Dedifferentiated amniotic fluid mesenchymal stem cell (primary cell): ENCODE measurements at regions not wholly inside any gene's neighbourhood (a gene's known extent, or its start where the extent isn't known, plus 50 kb on each side); places are given as distances from the start of the nearest gene placed in this dataset.

Experiments used
- DNase-seq: peaks from one replicate; pipeline ENCODE4 v3.0.0-alpha.2; 2016; ENCODE audit errors: extremely low spot score

- DNase-seq: no peak
Observed at GRCh38 chr17:71325117-71325516, 795.7 kb upstream of the SOX9 start.

GRCh38 chr17:71325886-71326285 lies 794.9 kb upstream of the SOX9 start:
- DNase-seq: no peak

GRCh38 chr17:71327376-71328059 lies 793.3 kb upstream of the SOX9 start:
- no peak for DNase-seq

GRCh38 chr17:71329310-71330098 lies 791.3 kb upstream of the SOX9 start:
- DNase-seq: no peak

- DNase-seq: no peak
Observed at GRCh38 chr17:71330099-71330375, 790.8 kb upstream of the SOX9 start.

- no peak for DNase-seq
Observed at GRCh38 chr17:71331754-71332325, 789.0 kb upstream of the SOX9 start.

GRCh38 chr17:71334048-71334751 lies 786.6 kb upstream of the SOX9 start:
- DNase-seq: no peak

GRCh38 chr17:71335212-71335611 lies 785.6 kb upstream of the SOX9 start:
- DNase-seq: no peak

GRCh38 chr17:71337938-71338337 lies 782.9 kb upstream of the SOX9 start:
- DNase-seq: no peak

- no peak for DNase-seq
Observed at GRCh38 chr17:71338396-71338795, 782.4 kb upstream of the SOX9 start.

- DNase-seq: no peak
Observed at GRCh38 chr17:71339206-71339605, 781.6 kb upstream of the SOX9 start.

GRCh38 chr17:71342737-71343136 lies 778.1 kb upstream of the SOX9 start:
- no peak for DNase-seq

- DNase-seq: no peak
Observed at GRCh38 chr17:71349908-71350600, 770.8 kb upstream of the SOX9 start.

- DNase-seq: no peak
Observed at GRCh38 chr17:71360301-71360700, 760.5 kb upstream of the SOX9 start.

- no peak for DNase-seq
Observed at GRCh38 chr17:71361656-71362450, 759.0 kb upstream of the SOX9 start.

- no peak for DNase-seq
Observed at GRCh38 chr17:71363661-71364060, 757.2 kb upstream of the SOX9 start.

GRCh38 chr17:71371809-71372208 lies 749.0 kb upstream of the SOX9 start:
- no peak for DNase-seq

- no peak for DNase-seq
Observed at GRCh38 chr17:71375948-71376347, 744.9 kb upstream of the SOX9 start.

GRCh38 chr17:71376933-71377332 lies 743.9 kb upstream of the SOX9 start:
- DNase-seq: no peak

- no peak for DNase-seq
Observed at GRCh38 chr17:71378036-71378435, 742.8 kb upstream of the SOX9 start.

- DNase-seq: no peak
Observed at GRCh38 chr17:71378741-71379140, 742.1 kb upstream of the SOX9 start.
